IMR-90 (cell line): ENCODE measurements at regions not wholly inside any gene's neighbourhood (a gene's known extent, or its start where the extent isn't known, plus 50 kb on each side); places are given as distances from the start of the nearest gene placed in this dataset.

Experiments
- FOS ChIP-seq: fragments of 150-350 bp; IDR thresholded peaks from 2 replicates; pipeline ENCODE4 v1.6.1; 2016; ENCODE audit warnings: low read depth, low read length
- POLR2A ChIP-seq: IDR thresholded peaks from 2 replicates; pipeline ENCODE4 v1.6.1; 2012; ENCODE audit warnings: mild to moderate bottlenecking, low read depth, low read length
- SMC3 ChIP-seq: fragments of 150-350 bp; IDR thresholded peaks from 2 replicates; pipeline ENCODE4 v1.6.1; 2016; ENCODE audit warnings: low read depth, mild to moderate bottlenecking, antibody characterized with exemption, low read length, moderate library complexity

DNA sequence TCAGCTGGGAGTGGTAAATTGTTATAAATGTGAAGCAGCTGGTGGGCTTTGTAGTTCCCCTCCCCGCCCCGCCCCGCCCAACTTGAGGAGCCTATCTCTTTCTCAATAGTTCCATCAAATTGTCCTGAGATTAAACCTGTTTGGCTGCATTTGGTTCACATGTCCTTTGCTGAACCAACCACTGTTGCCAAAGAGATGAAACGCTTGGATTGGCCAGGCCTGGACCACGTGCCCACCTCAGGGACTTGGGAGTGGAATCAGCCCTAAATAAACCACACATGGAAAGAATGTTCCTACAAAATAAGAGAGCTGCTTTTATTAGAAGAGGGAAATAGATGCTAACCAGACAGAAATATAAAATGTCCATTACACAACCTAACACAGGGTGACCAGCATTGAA lies 424.9 kb upstream of the KAZN start:
- TF ChIP-seq FOS: no peak
- no peak for TF ChIP-seq SMC3
- no peak for TF ChIP-seq POLR2A
